22Rv1 (cell line): ENCODE measurements at regions not wholly inside any gene's neighbourhood (a gene's known extent, or its start where the extent isn't known, plus 50 kb on each side); places are given as distances from the start of the nearest gene placed in this dataset.

ENCODE experiments used
- H3K27ac ChIP-seq: fragments of 450-650 bp; 2 replicates; pipeline ENCODE4 v1.5.1; 2017
- ZFX ChIP-seq: fragments of 450-650 bp; IDR thresholded peaks from 2 replicates; pipeline ENCODE4 v1.6.1; 2017; ENCODE audit warnings: antibody characterized with exemption, borderline replicate concordance
- TF ChIP-seq, protein P1 (sequence below): fragments of 450-650 bp; IDR thresholded peaks from 2 replicates; pipeline ENCODE4 v1.5.1; 2017; ENCODE audit warnings: mild to moderate bottlenecking

DNA sequence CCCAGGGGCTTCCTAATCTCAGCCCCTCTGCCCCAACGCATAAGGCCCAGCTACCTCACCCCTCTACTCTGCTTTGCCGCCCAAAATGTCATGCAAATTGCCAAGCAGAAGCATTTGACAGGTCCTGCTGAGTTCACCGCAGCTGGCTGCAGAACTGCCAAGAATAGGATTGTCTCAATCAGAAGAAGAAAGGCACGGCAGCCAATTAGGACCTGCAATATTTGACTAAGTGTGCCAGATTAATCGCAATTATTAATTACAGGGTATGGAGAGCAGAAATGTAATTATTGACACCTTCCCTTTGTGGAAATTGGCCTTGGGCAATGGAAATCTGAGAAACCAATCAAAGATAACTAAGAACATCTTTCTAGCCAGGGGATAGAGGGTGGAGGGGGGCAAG lies 318.6 kb downstream of the LRFN2 start:
- TF ChIP-seq, protein P1, sequence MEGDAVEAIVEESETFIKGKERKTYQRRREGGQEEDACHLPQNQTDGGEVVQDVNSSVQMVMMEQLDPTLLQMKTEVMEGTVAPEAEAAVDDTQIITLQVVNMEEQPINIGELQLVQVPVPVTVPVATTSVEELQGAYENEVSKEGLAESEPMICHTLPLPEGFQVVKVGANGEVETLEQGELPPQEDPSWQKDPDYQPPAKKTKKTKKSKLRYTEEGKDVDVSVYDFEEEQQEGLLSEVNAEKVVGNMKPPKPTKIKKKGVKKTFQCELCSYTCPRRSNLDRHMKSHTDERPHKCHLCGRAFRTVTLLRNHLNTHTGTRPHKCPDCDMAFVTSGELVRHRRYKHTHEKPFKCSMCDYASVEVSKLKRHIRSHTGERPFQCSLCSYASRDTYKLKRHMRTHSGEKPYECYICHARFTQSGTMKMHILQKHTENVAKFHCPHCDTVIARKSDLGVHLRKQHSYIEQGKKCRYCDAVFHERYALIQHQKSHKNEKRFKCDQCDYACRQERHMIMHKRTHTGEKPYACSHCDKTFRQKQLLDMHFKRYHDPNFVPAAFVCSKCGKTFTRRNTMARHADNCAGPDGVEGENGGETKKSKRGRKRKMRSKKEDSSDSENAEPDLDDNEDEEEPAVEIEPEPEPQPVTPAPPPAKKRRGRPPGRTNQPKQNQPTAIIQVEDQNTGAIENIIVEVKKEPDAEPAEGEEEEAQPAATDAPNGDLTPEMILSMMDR = no peak
- TF ChIP-seq ZFX = no peak
- no peak overlapping the region for H3K27ac ChIP-seq

DNA sequence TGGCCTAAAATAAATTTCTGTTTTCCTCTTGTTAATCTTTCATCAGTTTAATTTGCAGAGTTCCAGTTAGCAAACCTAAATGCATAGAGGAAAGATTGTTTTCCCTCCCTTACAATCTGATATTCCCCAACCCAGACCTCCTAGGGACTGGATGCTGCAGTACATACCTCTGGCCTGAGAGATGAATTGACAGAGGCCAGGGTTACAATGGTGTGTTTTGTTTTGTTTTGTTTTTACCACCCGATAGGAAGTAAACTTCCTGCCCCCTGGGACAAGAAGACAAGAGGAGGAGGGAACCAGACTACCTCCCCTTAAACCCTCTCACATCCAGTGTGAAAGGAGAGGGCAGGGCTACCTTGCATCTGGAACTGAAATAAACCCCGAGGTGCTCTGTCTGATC lies 319.0 kb downstream of the LRFN2 start:
- TF ChIP-seq, protein P1 = no peak
- no peak for TF ChIP-seq ZFX
- no peak overlapping the region for H3K27ac ChIP-seq

DNA sequence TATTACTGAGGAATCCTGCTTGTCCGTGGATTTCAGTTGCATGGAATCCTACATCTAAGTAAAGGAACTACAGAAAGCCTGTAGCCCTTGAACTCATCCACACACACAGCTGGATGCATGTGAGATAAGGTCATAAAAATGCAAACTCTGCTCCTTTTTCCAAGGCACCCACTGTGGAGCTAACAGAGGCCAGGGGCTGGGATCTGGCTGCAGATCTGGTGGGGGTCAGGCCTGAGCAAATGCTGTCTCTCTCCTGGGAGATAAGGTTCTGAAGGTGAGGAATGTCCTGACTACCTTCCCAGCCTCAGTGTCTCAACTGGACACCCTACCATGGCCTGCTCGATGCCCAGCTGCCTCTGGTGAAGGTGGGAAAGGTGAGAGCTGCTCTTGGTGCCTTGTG lies 321.5 kb downstream of the LRFN2 start:
- H3K27ac ChIP-seq = no peak overlapping the region
- TF ChIP-seq, protein P1 = no peak
- TF ChIP-seq ZFX = no peak

DNA sequence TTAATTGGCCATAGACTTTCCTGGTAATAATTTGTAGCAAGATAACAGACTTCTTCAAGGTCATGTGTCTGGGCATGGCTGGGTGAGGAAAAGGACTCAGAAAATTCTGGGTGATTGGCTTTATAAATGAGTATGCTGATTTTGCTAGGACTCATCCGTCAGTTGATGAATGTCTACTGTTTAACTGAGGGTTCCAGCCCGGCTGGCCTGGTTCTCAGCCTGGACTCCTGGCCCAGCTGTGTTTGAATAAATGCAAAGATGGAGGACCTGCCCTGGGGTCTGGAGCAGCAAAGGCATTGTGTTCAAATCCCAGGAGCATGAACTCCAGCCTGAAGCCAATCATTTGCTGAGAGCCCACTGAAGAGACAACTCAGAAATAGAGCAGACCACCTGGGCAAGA lies 323.2 kb downstream of the LRFN2 start:
- TF ChIP-seq ZFX = no peak
- TF ChIP-seq, protein P1 = no peak
- no peak overlapping the region for H3K27ac ChIP-seq

DNA sequence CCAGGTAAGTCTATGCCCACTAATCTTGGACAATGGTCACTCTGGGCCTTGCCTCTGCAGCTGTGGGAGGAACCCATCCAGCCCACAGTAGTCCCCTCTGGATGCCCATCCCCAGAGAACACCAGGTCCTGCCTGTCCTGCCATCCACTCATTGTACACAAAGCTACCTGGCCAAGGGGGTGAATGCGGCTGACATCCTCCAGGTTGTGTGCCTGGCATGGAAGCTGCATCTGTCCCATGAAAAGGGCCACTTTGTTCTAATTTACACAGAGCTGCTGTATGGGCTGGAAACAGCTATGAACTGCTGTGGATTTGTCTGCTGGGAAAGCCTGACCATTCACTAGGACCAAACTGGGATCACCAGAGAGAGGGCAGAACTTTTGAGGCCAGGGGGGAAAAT lies 324.8 kb downstream of the LRFN2 start:
- no peak overlapping the region for H3K27ac ChIP-seq
- TF ChIP-seq, protein P1 = no peak
- no peak for TF ChIP-seq ZFX

DNA sequence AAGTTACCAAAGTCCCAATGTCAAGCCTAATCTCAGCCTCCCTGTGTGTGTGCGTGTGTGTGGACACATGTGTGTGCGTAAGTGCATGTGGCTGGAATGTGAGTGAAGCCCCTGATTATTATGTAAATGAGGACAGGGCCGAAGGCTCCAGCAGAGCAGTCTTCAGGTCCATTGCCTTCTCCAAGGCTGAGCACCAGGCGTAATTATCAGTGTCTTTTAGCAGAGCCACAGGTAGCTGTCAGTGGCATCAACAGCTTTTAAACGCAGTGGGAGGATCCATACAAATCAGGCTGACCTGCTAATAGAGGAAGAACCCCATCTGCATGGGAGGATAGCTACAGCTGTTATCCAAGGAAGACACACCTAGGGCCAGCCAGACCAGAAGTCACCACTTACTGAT lies 324.3 kb upstream of the MOCS1 start:
- TF ChIP-seq ZFX = no peak
- TF ChIP-seq, protein P1 = no peak
- H3K27ac ChIP-seq = no peak overlapping the region

DNA sequence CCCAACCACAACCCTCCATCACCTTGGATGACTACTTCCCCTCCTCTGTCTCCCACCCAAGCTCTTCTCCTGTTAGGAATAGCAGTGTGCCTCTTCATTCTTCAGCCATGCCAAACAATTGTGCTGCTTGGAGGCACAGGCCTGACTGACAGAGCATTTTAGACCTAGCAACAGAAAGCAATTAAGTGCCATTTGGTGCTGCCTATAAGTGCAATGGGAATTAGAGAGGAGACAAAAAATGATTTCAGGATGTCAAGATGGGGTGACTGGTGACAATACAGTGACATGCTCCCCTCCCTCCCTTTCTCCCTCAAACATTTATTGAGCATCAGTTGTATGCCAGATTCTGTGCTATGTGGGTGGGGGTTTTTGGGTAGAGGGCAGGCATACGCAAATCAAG lies 322.6 kb upstream of the MOCS1 start:
- H3K27ac ChIP-seq = no peak overlapping the region

More for the DNA sequence above, 322.6 kb upstream of the MOCS1 start:
- TF ChIP-seq, protein P1 = no peak
- no peak for TF ChIP-seq ZFX
